ENCODE measurements at regions not wholly inside any gene's neighbourhood (a gene's known extent, or its start where the extent isn't known, plus 50 kb on each side); places are given as distances from the start of the nearest gene placed in this dataset.

DNA sequence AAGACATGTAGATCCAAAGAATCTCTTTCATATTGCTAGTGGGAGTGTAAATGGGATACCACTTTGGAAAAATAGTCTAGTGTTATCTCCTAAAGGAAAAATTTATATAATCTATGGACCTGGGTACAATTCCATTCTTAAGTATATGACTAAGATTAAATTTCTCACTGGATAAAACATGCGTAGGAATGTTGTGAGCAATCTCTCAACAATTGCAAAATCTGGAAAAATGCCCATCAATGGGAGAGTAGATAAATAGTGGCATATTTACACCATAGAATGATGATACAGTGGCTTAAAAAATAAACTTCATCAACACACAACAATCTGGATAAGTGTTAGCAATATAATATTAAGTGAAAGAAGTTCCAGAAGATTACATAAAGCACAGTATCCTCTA lies 469.5 kb downstream of the MAN2A1 start:
- no peak for DNase-seq

- no peak for DNase-seq
Observed at GRCh38 chr5:110161162-110161561, 471.4 kb downstream of the MAN2A1 start.

DNA sequence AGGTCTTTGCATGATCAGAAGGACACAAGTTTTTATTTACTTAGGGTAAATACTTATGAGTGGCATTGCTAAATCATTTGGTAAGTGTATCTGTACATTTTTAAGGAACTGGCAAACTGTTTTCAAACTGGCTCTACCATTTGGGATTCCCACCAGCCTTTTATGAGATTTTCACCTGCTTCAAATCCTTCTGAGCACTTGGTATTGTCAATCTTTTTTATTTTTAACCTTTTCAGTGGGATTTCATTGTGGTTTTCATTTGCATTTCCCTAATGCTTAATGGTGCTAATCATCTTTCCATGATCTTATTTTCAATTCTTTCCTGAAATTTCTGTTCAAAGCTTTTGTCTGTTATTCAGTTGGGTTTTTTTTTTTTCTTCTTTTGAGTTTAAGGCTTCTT lies 475.6 kb downstream of the MAN2A1 start:
- DNase-seq: no peak

DNA sequence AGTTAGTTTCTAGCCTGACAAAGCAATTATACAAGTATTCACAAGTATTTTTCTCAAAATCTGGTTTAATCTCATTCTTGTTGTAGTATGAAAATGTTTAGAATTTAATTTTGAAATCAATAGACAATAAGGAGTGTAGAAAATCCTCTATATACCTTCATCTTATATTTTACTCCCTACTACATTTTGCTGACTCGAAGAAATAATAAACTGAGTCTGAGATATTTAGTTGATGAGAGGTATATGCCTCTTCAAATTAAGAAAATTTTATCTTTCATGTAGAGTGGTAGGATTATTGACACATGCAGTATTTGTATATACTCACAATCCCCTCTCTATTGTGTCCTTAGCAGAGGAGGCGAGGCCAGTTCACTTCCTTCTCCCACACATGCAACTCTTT lies 477.7 kb downstream of the MAN2A1 start:
- no peak for DNase-seq

GRCh38 chr5:110169461-110169860 lies 479.7 kb downstream of the MAN2A1 start:
- no peak for DNase-seq

DNA sequence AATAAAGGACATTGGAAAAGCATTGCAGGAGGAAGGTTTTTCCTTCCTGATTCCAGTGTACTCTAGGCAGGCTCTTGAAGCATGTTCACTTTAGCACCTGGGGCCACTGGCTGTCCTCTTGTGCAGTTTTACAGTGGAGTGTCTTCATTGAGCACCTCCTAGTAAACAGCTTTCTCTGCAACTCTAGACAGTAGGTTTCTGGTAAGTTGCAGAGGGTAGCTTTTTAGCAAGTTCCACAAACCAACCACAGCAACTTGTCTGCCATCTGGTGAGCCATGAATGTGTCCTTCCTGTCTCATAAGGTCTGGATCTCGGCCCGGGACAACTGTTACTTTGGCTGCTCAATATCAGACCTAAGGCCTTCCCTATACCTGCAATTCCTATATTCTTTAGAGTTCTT lies 488.0 kb downstream of the MAN2A1 start:
- DNase-seq: no peak

DNA sequence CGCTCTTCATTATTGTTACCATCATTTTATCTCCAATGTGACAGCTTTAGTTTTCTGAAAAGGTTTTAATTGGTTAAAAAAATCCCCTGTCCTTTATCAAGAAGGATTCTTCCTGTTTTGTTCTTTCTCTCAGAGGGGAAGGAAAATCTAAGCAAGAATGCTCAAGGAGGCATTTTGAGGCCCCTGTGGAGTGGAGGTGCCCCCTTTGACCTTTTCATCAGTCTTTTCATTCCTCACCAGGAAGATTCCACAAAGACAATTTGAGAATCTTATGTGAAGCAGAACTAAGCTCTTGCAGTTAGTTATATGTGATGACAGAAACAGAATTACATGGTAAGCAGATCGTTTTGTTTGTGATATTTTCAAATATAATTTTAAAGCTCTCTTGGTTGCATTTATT lies 489.6 kb downstream of the MAN2A1 start:
- no peak for DNase-seq

GRCh38 chr5:110194191-110194590 lies 504.5 kb downstream of the MAN2A1 start:
- no peak for DNase-seq

GRCh38 chr5:110195288-110195687 lies 505.6 kb downstream of the MAN2A1 start:
- DNase-seq: no peak

DNA sequence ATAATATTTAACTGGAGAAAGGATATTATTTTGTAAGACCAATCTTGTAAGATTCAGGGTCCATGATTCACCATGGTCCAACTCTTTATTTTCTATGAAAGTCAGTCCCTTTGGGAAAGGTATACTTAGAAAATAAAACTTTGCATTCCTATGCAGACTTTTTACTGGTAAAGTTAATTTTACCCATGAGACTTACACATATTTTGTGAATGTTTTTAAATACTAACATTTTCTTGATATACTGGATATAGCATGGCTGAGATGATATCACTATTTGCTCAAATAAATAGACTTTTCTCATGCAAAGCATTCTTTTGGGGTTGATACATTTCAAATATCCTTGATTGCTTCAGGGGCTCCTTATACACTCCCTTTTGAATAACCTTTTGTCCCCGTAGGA lies 512.1 kb downstream of the MAN2A1 start:
- DNase-seq: no peak

GRCh38 chr5:110203661-110204060 lies 513.9 kb downstream of the MAN2A1 start:
- no peak for DNase-seq

DNA sequence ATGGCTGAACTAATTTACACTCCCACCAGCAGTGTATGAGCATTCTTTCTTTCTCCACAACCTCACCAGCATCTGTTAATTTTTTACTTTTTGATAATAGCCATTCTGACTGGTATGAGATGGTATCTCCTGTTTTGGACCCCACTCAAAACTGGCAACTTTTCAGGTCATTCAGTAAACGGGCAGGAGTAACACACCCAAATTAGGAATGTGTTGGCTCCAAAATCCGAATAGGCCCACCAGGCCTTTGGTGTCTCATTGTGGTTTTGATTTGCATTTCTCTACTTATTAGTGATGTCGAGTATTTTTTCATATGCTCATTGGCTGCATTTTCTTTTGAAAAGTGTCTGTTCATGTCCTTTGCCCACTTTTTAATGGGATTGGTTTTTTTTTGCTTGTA lies 517.1 kb downstream of the TMEM232 start:
- DNase-seq: no peak

- no peak for DNase-seq
Observed at GRCh38 chr5:110218981-110219380, 507.5 kb downstream of the TMEM232 start.

GRCh38 chr5:110219769-110220168 lies 506.7 kb downstream of the TMEM232 start:
- DNase-seq: no peak

- DNase-seq: no peak
Observed at GRCh38 chr5:110221036-110221435, 505.4 kb downstream of the TMEM232 start.

DNA sequence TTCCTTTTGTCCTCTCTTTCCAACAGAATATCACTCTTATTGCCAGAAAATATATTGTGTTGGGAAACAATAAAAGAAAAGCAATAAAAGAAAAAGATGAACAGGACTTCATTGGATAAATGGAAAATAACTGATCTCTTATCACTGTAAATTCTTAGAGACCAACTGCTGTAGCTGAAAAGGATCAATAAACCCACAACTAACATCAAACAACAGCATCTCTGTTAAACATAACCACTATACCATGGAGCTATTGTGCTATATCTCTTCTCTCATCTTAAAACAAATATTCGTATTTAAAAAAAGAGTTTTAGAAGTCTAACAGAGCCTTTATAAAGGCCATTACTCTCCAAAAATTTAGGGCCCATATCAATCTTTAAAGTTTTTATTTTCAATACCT lies 502.4 kb downstream of the TMEM232 start:
- DNase-seq: no peak

DNA sequence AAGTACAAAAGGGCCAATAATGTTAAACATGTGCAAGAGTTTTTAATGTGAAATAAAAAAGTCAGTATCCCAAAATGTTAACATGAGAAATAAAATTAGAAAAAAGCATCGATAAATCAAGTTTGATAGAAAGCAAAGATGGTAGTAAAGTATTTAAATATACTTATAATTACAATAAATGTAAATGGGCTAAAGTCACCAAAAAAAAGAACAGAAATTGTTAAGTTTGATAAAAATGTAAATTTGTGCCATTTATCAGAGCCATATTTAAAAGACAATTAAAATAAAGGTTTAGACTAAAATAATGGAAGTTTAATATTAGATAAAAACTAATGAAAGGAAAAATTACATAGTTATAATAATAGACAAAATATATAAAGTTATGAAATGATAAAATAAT lies 500.5 kb downstream of the TMEM232 start:
- no peak for DNase-seq

- no peak for DNase-seq
Observed at GRCh38 chr5:110239786-110240185, 486.7 kb downstream of the TMEM232 start.

- no peak for DNase-seq
Observed at GRCh38 chr5:110242950-110243349, 483.5 kb downstream of the TMEM232 start.

- no peak for DNase-seq
Observed at GRCh38 chr5:110248921-110249320, 477.6 kb downstream of the TMEM232 start.

DNA sequence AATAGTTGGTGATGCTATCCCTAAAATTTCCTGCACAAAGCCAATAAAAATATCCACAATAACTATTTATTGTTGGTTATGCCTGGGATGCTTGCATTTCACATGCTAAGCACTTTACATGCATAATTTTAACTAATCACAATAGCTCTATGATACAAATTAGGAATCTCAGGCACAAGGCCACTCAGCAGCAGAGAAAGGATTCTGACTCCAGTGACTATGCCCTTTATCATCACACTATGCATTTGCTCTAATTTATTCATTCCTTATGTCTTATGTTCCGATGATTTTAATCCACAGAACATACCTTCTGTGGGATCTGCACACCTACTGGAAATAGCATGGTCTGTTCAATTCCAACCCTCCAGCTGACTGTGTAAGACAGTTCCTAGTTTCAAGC lies 476.1 kb downstream of the TMEM232 start:
- no peak for DNase-seq

DNA sequence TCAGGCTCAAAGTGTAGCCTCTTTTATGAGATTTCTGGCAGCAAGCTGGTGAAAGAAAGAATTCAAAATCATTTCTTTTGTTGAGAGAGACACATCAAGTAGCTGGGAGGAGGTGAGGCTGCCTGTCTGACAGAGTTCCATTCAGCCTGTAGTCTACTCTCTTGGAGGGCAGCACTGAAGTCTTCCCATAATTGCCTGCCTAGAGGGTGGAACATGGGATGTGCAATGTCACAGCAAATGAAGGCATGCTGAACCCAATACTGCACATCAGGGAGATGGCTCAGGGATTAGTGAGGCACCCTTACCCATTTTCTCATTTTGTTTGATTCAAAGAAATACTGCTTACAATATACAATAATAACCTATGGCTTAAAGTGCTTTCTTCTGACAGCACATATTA lies 475.7 kb downstream of the TMEM232 start:
- DNase-seq: no peak

DNA sequence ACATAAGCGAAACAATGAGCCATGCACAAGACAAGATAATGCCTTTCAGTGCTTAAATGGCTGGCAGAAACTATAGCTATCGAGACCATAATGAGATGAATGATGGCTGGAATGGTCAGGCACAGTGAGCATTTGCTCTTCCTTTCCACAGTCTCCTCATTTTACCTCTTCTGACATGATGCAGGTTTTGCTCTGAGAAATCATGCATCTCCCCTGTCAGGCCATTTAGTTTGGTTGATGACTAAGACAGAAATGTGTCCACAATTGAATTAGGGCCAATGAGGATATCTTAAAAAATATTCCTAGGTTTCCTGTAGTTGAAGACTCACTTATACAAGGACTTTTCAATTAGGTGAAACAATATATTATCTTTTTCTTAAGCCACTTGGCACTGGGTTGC lies 475.1 kb downstream of the TMEM232 start:
- no peak for DNase-seq

DNA sequence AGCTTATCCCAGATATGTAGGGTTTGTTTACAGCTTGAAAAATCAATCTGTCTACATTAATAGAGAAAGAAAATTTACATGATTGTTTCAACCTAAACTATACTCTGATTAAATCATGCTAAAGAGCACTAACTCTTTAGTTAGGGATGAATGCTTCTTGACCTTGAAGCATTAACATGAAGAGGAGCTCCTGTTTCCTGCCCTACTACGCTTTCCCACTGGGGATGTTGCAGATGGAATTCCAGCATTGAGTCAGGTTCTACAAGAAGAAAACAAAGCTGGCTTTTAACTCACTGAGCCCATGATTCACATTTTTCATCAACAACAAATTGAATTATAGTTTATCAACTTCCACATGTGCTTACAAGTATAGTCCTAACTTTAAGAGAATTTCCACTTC lies 471.3 kb downstream of the TMEM232 start:
- no peak for DNase-seq

DNA sequence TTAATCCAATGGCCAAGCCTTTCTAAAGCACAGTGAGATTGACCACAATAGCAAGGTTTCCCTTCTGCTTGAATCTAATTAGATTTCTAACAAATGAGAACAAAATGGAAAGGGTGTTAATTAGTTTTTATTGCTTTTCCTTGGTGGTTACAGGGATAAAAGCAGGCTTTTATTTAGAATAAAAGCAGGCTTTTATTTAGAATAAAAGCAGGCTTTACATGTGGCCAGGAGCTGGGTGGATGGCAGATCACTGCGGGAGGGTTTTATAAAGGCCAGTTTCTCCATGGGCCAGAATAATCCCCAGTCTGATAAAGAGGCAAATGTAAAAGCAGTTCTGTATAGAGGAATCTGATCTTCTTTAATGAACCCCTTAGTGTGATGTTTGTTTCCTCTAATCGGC lies 470.2 kb downstream of the TMEM232 start:
- no peak for DNase-seq

GRCh38 chr5:110257971-110258370 lies 468.5 kb downstream of the TMEM232 start:
- DNase-seq: no peak

Measured in DMS79 (cell line).